Loucy (cell line): ENCODE measurements at regions not wholly inside any gene's neighbourhood (a gene's known extent, or its start where the extent isn't known, plus 50 kb on each side); places are given as distances from the start of the nearest gene placed in this dataset.

ENCODE experiments used
- H2AFZ ChIP-seq: fragments of 200-600 bp; sonication (generic); 2 replicates; pipeline ENCODE4 v1.6.0; 2016; ENCODE audit warnings: antibody characterized with exemption, mild to moderate bottlenecking, low read length, moderate library complexity
- H3F3A ChIP-seq: fragments of 200-600 bp; 2 replicates; pipeline ENCODE4 v1.6.0; 2016; ENCODE audit warnings: antibody characterized with exemption, low read depth, mild to moderate bottlenecking
- H3K27me3 ChIP-seq: fragments of 200-600 bp; sonication (generic); 2 replicates; pipeline ENCODE4 v1.6.1; 2014; ENCODE audit warnings: low read length, mild to moderate bottlenecking; ENCODE audit not compliant: insufficient read depth, poor library complexity, severe bottlenecking
- H3K36me3 ChIP-seq: fragments of 200-600 bp; sonication (generic); 2 replicates; pipeline ENCODE4 v1.6.1; 2016; ENCODE audit warnings: low read length; ENCODE audit not compliant: insufficient read depth
- H3K4me1 ChIP-seq: fragments of 200-600 bp; sonication (generic); 2 replicates; pipeline ENCODE4 v1.5.1; 2014; ENCODE audit warnings: low read length, mild to moderate bottlenecking; ENCODE audit not compliant: insufficient read depth, poor library complexity, severe bottlenecking
- H3K4me2 ChIP-seq: fragments of 200-600 bp; sonication (generic); 2 replicates; pipeline ENCODE4 v1.6.0; 2014; ENCODE audit warnings: antibody characterized with exemption, low read length, low read depth, mild to moderate bottlenecking; ENCODE audit not compliant: poor library complexity, severe bottlenecking
- H3K4me3 ChIP-seq: fragments of 200-600 bp; sonication (generic); 2 replicates; pipeline ENCODE4 v1.5.1; 2014; ENCODE audit warnings: low read length, mild to moderate bottlenecking, mixed read lengths; ENCODE audit not compliant: poor library complexity, severe bottlenecking
- H3K79me2 ChIP-seq: fragments of 200-600 bp; sonication (generic); 2 replicates; pipeline ENCODE4 v1.6.1; 2014; ENCODE audit warnings: low read length; ENCODE audit not compliant: insufficient read depth
- H3K9ac ChIP-seq: fragments of 200-600 bp; sonication (generic); 2 replicates; pipeline ENCODE4 v1.6.0; 2014; ENCODE audit warnings: mild to moderate bottlenecking, low read depth, low read length, moderate library complexity; ENCODE audit not compliant: poor library complexity, severe bottlenecking
- H3K9me2 ChIP-seq: fragments of 200-600 bp; sonication (generic); replicated peaks from 2 replicates; pipeline ENCODE4 v1.6.1; 2016; ENCODE audit warnings: low read depth, low read length, mixed read lengths
- H3K9me3 ChIP-seq: fragments of 200-600 bp; sonication (generic); 2 replicates; pipeline ENCODE4 v1.6.1; 2014; ENCODE audit warnings: mild to moderate bottlenecking, antibody characterized with exemption, low read length, low read depth; ENCODE audit not compliant: insufficient read depth
- H4K20me1 ChIP-seq: fragments of 200-600 bp; sonication (generic); 2 replicates; pipeline ENCODE4 v1.6.0; 2014; ENCODE audit warnings: antibody characterized with exemption, low read length, mild to moderate bottlenecking; ENCODE audit not compliant: insufficient read depth, poor library complexity, severe bottlenecking
- CTCF ChIP-seq: fragments of 200-600 bp; sonication (generic); conservative IDR thresholded peaks from 2 replicates; pipeline ENCODE4 v1.5.1; 2014; ENCODE audit warnings: mild to moderate bottlenecking, antibody characterized with exemption, low read length
- EZH2phosphoT487 ChIP-seq: fragments of 200-600 bp; IDR thresholded peaks from 2 replicates; pipeline ENCODE4 v1.6.1; 2018; ENCODE audit warnings: antibody characterized with exemption, mild to moderate bottlenecking, moderate library complexity, borderline replicate concordance

- H3K4me2 ChIP-seq, result no peak overlapping the region
- H3K79me2 ChIP-seq, result no peaks in the 10 kb centered on the region
- H3K4me1 ChIP-seq, result no peaks in the 10 kb centered on the region
- H2AFZ ChIP-seq, result no peak overlapping the region
- H3K27me3 ChIP-seq, result no peaks in the 10 kb centered on the region
- no peaks in the 10 kb centered on the region for H3F3A ChIP-seq
- H3K9me2 ChIP-seq, result no peaks in the 10 kb centered on the region
- H3K36me3 ChIP-seq, result no peaks in the 10 kb centered on the region
- no peak for TF ChIP-seq CTCF
- TF ChIP-seq EZH2phosphoT487, result no peak
- no peaks in the 10 kb centered on the region for H4K20me1 ChIP-seq
- no peak overlapping the region for H3K4me3 ChIP-seq
- H3K9me3 ChIP-seq, result peaks cover 2% of the 10 kb centered on the region; the same call in 1 of the 2 replicates
- no peak overlapping the region for H3K9ac ChIP-seq
These were observed 183.5 kb downstream of the POM121L12 start for GRCh38 chr7:53218730-53219504.

- no peaks in the 10 kb centered on the region for H3K36me3 ChIP-seq
- TF ChIP-seq CTCF (no peak), EZH2phosphoT487 (no peak)
These were observed 193.8 kb downstream of the POM121L12 start for GRCh38 chr7:53229202-53229601.

GRCh38 chr7:53237344-53237913, 202.0 kb downstream of the POM121L12 start:
- Histone ChIP-seq H3F3A (no peaks in the 10 kb centered on the region), H3K9ac (no peak overlapping the region), H3K9me3 (no peaks in the 10 kb centered on the region), H3K36me3 (no peaks in the 10 kb centered on the region), H2AFZ (no peak overlapping the region), H3K4me2 (no peak overlapping the region), H4K20me1 (no peaks in the 10 kb centered on the region), H3K4me3 (no peak overlapping the region), H3K79me2 (no peaks in the 10 kb centered on the region), H3K4me1 (no peaks in the 10 kb centered on the region), H3K9me2 (no peaks in the 10 kb centered on the region), H3K27me3 (no peaks in the 10 kb centered on the region)
- no peak for TF ChIP-seq CTCF
- TF ChIP-seq EZH2phosphoT487, result no peak

More at GRCh38 chr7:53229202-53229601, 193.8 kb downstream of the POM121L12 start:
- Histone ChIP-seq H3K4me1 (no peaks in the 10 kb centered on the region), H3K79me2 (no peaks in the 10 kb centered on the region), H2AFZ (no peak overlapping the region), H4K20me1 (no peaks in the 10 kb centered on the region), H3K9me3 (no peaks in the 10 kb centered on the region), H3K9ac (no peak overlapping the region), H3K27me3 (no peaks in the 10 kb centered on the region), H3K9me2 (no peaks in the 10 kb centered on the region), H3F3A (no peaks in the 10 kb centered on the region), H3K4me3 (no peak overlapping the region), H3K4me2 (no peak overlapping the region)
